Lower leg skin (tissue), 3 donors: ENCODE measurements at regions not wholly inside any gene's neighbourhood (a gene's known extent, or its start where the extent isn't known, plus 50 kb on each side); places are given as distances from the start of the nearest gene placed in this dataset.

Experiments
- POLR2A ChIP-seq, 2 donors: fragments of 450-650 bp; IDR thresholded peaks; one replicate each; pipeline ENCODE4 v1.6.1; 2016 to 2017; ENCODE audit warnings: antibody characterized with exemption in 2 of 2, mild to moderate bottlenecking in 1 of 2, moderate library complexity in 1 of 2
- TF ChIP-seq, protein P1 (sequence below), 3 donors: fragments of 450-650 bp; IDR thresholded peaks; one replicate each; pipeline ENCODE4 v1.5.1; 2016; ENCODE audit warnings: antibody characterized with exemption in 3 of 3, mild to moderate bottlenecking in 3 of 3, moderate library complexity in 2 of 3

DNA sequence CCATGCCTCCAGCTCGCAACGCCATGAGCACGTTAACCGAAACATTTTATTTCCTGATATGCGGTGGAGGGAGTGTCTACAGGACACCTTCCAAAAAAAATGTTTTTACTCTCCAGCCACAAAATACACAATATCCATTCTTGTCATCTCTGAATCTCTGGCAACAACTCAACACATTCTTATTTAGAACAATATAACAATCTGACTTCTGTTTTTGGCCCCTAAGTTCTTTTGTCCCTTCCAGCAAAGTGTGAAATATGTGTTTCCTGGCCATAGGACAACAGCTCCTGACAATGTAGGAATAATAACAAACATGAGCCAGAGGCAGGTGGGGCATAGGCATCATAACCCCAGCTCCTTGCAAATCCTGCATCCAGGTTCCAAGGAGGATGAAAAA lies 163.0 kb downstream of the DDX1 start:
- TF ChIP-seq POLR2A (IDR thresholded peaks at IDR 0.05): no peak
- TF ChIP-seq, protein P1, sequence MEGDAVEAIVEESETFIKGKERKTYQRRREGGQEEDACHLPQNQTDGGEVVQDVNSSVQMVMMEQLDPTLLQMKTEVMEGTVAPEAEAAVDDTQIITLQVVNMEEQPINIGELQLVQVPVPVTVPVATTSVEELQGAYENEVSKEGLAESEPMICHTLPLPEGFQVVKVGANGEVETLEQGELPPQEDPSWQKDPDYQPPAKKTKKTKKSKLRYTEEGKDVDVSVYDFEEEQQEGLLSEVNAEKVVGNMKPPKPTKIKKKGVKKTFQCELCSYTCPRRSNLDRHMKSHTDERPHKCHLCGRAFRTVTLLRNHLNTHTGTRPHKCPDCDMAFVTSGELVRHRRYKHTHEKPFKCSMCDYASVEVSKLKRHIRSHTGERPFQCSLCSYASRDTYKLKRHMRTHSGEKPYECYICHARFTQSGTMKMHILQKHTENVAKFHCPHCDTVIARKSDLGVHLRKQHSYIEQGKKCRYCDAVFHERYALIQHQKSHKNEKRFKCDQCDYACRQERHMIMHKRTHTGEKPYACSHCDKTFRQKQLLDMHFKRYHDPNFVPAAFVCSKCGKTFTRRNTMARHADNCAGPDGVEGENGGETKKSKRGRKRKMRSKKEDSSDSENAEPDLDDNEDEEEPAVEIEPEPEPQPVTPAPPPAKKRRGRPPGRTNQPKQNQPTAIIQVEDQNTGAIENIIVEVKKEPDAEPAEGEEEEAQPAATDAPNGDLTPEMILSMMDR (IDR thresholded peaks at IDR 0.05): no peak
